Brain microvascular endothelial cell (primary cell): ENCODE measurements at regions not wholly inside any gene's neighbourhood (a gene's known extent, or its start where the extent isn't known, plus 50 kb on each side); places are given as distances from the start of the nearest gene placed in this dataset.

Source experiments
- DNase-seq: peaks from one replicate; pipeline ENCODE4 v3.0.0-alpha.2; 2020
- H3K27ac ChIP-seq: fragments of 250-450 bp; sonication (Bioruptor Pico); 2 replicates; pipeline ENCODE4 v1.5.1; 2020; ENCODE audit warnings: mild to moderate bottlenecking, moderate library complexity
- H3K27me3 ChIP-seq: fragments of 250-450 bp; sonication (Bioruptor Pico); replicated peaks from 2 replicates; pipeline ENCODE4 v1.5.1; 2020; ENCODE audit warnings: mild to moderate bottlenecking
- H3K36me3 ChIP-seq: fragments of 250-450 bp; sonication (Bioruptor Pico); replicated peaks from 2 replicates; pipeline ENCODE4 v1.5.1; 2020; ENCODE audit warnings: mild to moderate bottlenecking
- H3K4me3 ChIP-seq: 2 replicates; pipeline ENCODE4 v1.5.1; 2011; ENCODE audit warnings: low read depth, mild to moderate bottlenecking, control low read depth, low read length, moderate library complexity
- CTCF ChIP-seq: IDR thresholded peaks from 2 replicates; pipeline ENCODE4 v1.5.1; 2011; ENCODE audit warnings: low read depth, mild to moderate bottlenecking, moderate library complexity, low read length, control low read depth, inconsistent platforms; ENCODE audit errors: missing control alignments
- in situ Hi-C: cut with HindIII; loops from 2 replicates; pipeline ENCODE4 v1.10.0; 2017; ENCODE audit warnings: low sequenced_read_pairs, low pct_ligation_motif_present

GRCh38 chrX:113330416-113330815, 489.8 kb upstream of the AMOT start:
- no peak for DNase-seq
- H3K4me3 ChIP-seq, result no peak overlapping the region
- no peaks in the 10 kb centered on the region for H3K36me3 ChIP-seq
- in situ Hi-C loops, result no loop called here
- H3K27ac ChIP-seq, result no peak overlapping the region
- H3K27me3 ChIP-seq, result no peaks in the 10 kb centered on the region
- no peak for TF ChIP-seq CTCF

GRCh38 chrX:113315927-113316326, 475.3 kb upstream of the AMOT start:
- Histone ChIP-seq H3K36me3 (no peaks in the 10 kb centered on the region), H3K27ac (no peak overlapping the region), H3K4me3 (no peak overlapping the region), H3K27me3 (no peaks in the 10 kb centered on the region)
- no peak for DNase-seq
- TF ChIP-seq CTCF, result no peak
- in situ Hi-C loops, result no loop called here

- DNase-seq, result no peak
- no peak overlapping the region for H3K4me3 ChIP-seq
- H3K27me3 ChIP-seq, result no peaks in the 10 kb centered on the region
- TF ChIP-seq CTCF, result no peak
- H3K27ac ChIP-seq, result no peak overlapping the region
- in situ Hi-C loops, result no loop called here
- no peaks in the 10 kb centered on the region for H3K36me3 ChIP-seq
Measured at GRCh38 chrX:113305496-113305895, 464.9 kb upstream of the AMOT start.

GRCh38 chrX:113300580-113300979, 459.9 kb upstream of the AMOT start:
- Histone ChIP-seq H3K27me3 (no peaks in the 10 kb centered on the region), H3K4me3 (no peak overlapping the region), H3K36me3 (no peaks in the 10 kb centered on the region), H3K27ac (no peak overlapping the region)
- TF ChIP-seq CTCF, result no peak
- in situ Hi-C loops, result no loop called here
- no peak for DNase-seq

GRCh38 chrX:113297437-113297836, 456.8 kb upstream of the AMOT start:
- no peak for DNase-seq
- no peak for TF ChIP-seq CTCF
- Histone ChIP-seq H3K27me3 (no peaks in the 10 kb centered on the region), H3K36me3 (no peaks in the 10 kb centered on the region), H3K4me3 (no peak overlapping the region), H3K27ac (no peak overlapping the region)
- in situ Hi-C loops, result no loop called here

GRCh38 chrX:113289503-113289902, 448.9 kb upstream of the AMOT start:
- no peak overlapping the region for H3K27ac ChIP-seq
- H3K4me3 ChIP-seq, result no peak overlapping the region
- H3K27me3 ChIP-seq, result no peaks in the 10 kb centered on the region
- no peak for DNase-seq
- H3K36me3 ChIP-seq, result no peaks in the 10 kb centered on the region
- in situ Hi-C loops, result no loop called here
- no peak for TF ChIP-seq CTCF
